ENCODE measurements at regions not wholly inside any gene's neighbourhood (a gene's known extent, or its start where the extent isn't known, plus 50 kb on each side); places are given as distances from the start of the nearest gene placed in this dataset.

DNA sequence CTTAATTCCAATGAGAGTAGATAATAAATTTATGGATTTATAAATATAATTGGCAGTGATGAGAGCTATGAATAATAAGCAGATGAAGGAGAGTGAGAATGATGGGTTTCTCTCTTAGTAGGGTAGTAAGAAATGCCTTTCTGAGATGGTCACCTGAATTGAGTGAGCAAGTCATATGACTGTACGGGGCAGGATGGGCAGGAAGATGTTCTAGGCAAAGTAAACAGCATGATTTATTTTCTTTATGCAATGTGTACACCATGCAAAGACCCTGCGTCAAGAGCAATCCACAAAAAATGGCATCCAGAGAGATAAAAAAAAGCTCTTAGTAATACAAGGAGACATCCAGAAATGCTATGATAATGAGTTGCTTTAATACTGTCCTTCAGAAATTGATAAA, 409.9 kb downstream of the HLX start:
- no peak for DNase-seq (ENCODE audit: low spot score)
- Mint-ChIP-seq H3K27me3 (ENCODE audit: low read depth) (no peaks in the 10 kb centered on the region), H3K4me3 (no peak overlapping the region), H3K4me1 (ENCODE audit: low read depth) (no peaks in the 10 kb centered on the region), H3K36me3 (ENCODE audit: low read depth) (no peaks in the 10 kb centered on the region), H3K27ac (no peak overlapping the region), H3K9me3 (no peaks in the 10 kb centered on the region)

DNA sequence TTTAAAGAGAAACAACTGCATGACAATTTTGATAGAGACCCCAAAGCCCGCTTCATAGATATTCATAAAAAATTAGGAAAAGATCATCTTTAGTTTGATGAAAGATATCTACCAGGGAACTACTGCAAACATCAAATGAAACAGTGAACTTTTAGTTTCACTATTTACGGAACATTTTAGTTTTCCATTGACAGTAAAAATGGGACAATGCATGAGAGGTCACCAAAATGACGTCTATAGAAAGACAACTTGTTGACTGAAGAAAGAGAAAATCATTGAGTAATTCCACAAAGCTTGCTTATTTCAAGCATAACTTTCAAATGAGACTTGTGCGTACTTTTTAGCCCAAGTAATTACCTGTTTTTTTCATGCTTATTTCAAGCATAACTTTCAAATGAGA, 411.4 kb downstream of the HLX start:
- no peak overlapping the region for H3K27ac Mint-ChIP-seq
- H3K9me3 Mint-ChIP-seq, result no peaks in the 10 kb centered on the region
- H3K36me3 Mint-ChIP-seq (ENCODE audit: low read depth), result no peaks in the 10 kb centered on the region
- H3K27me3 Mint-ChIP-seq (ENCODE audit: low read depth), result no peaks in the 10 kb centered on the region
- no peaks in the 10 kb centered on the region for H3K4me1 Mint-ChIP-seq (ENCODE audit: low read depth)
- DNase-seq (ENCODE audit: low spot score), result no peak
- H3K4me3 Mint-ChIP-seq, result no peak overlapping the region

DNA sequence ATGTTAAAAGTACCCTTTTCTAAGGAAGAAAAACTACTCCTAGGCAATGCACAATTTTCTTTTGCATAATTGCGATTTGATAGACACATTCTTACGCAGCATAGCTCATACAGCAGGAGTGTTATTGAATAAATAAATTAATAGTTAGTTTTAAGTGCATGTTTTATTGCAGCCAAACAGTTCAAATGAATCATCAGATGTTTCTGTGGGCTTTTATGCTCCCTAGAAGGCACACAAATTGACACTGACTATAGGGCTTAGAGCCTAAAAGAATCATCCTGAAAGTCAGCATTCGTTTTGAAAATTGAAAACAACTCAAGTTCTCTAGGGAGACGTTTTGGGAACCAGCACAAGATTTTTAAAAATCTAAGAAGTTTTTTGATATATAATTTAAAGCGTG, 411.9 kb downstream of the HLX start:
- H3K27me3 Mint-ChIP-seq (ENCODE audit: low read depth), result no peaks in the 10 kb centered on the region
- no peaks in the 10 kb centered on the region for H3K9me3 Mint-ChIP-seq
- no peak for DNase-seq (ENCODE audit: low spot score)
- no peak overlapping the region for H3K27ac Mint-ChIP-seq
- no peaks in the 10 kb centered on the region for H3K4me1 Mint-ChIP-seq (ENCODE audit: low read depth)
- H3K4me3 Mint-ChIP-seq, result no peak overlapping the region
- H3K36me3 Mint-ChIP-seq (ENCODE audit: low read depth), result no peaks in the 10 kb centered on the region

DNA sequence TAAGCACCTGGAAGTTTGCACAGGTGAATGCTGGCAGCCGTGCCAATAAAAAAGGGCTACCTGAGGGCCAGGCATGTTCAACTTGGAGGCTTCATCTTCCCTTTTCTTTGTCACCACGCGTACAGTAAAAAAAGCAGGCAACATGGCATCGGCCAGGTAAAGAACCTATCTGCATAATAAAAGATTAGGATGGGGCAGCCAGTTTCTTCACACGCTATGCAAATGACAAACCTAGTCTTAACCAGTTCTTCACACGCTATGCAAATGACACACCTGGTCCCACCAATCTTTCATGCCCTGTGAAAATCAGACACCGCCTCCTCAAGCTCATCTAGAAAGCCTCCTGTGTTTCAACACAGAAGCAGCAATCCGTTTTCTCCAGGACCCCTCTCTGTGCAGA, 413.4 kb downstream of the HLX start:
- H3K27me3 Mint-ChIP-seq (ENCODE audit: low read depth), result no peaks in the 10 kb centered on the region
- DNase-seq (ENCODE audit: low spot score), result no peak
- no peaks in the 10 kb centered on the region for H3K9me3 Mint-ChIP-seq
- no peak overlapping the region for H3K4me3 Mint-ChIP-seq
- no peaks in the 10 kb centered on the region for H3K4me1 Mint-ChIP-seq (ENCODE audit: low read depth)
- no peak overlapping the region for H3K27ac Mint-ChIP-seq
- no peaks in the 10 kb centered on the region for H3K36me3 Mint-ChIP-seq (ENCODE audit: low read depth)

DNA sequence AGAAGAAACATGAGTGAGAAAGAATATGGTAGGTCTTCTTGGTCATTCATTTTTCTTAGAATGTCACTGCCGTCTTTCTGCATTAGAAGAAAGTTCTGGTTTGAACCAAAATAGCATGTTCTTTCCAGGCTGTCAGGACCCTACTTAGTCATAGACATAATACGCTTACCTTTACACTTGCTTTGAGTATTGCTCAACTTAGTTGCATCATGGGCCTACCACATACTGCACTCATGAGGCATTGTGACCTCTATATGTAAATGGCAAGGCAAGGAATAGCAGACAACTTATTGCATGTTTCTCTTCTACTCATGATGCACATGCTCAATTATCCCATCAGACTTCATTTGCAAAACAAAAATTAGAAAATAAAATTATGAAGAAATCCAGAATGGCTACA, 415.0 kb downstream of the HLX start:
- Mint-ChIP-seq H3K27me3 (ENCODE audit: low read depth) (no peaks in the 10 kb centered on the region), H3K36me3 (ENCODE audit: low read depth) (no peaks in the 10 kb centered on the region), H3K27ac (no peak overlapping the region), H3K4me3 (no peak overlapping the region), H3K4me1 (ENCODE audit: low read depth) (no peaks in the 10 kb centered on the region), H3K9me3 (no peaks in the 10 kb centered on the region)
- DNase-seq (ENCODE audit: low spot score), result no peak

DNA sequence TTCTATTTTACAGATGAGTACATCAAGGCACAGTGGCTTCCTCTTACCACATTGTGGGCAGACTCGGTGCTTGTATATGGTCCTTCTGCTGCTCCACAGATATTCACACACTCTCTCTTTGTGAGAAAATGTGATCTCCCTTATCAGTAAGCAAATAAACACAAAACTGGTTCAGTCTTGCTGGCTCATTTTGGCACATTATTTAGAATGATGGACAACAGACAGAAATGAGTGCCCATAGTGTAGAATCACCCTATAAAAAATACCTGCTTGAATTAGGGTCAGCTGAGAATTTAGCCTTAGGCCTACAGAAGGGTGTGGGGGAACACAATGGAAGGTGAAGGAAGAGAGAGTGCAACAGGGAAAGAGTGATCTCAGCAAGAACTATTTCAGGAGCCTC, 423.1 kb downstream of the HLX start:
- Mint-ChIP-seq H3K4me3 (no peak overlapping the region), H3K27me3 (ENCODE audit: low read depth) (peaks cover 3% of the 10 kb centered on the region), H3K9me3 (no peaks in the 10 kb centered on the region), H3K4me1 (ENCODE audit: low read depth) (no peaks in the 10 kb centered on the region), H3K27ac (no peak overlapping the region), H3K36me3 (ENCODE audit: low read depth) (no peaks in the 10 kb centered on the region)
- DNase-seq (ENCODE audit: low spot score), result no peak

DNA sequence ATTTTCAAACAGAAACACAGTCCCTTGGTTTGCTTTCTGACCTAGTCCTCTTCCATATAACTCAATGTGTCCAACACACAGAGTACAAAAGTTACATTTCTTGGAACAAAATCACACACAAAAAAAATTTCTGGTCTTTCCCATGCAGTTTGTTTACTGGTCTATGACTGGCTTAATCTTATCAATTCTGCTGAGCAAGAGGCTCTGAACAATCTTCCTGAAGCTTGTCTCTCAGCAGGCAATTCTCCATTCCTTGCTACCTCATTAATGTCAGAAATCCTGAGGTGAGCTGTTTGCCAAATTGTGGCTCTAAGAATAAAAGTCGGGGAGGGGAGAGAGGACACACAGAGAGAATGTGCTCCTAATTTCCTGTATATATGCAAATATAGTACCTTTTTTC, 423.6 kb downstream of the HLX start:
- no peaks in the 10 kb centered on the region for H3K36me3 Mint-ChIP-seq (ENCODE audit: low read depth)
- H3K27me3 Mint-ChIP-seq (ENCODE audit: low read depth), result peaks cover 3% of the 10 kb centered on the region
- no peak overlapping the region for H3K27ac Mint-ChIP-seq
- H3K4me1 Mint-ChIP-seq (ENCODE audit: low read depth), result no peaks in the 10 kb centered on the region
- H3K4me3 Mint-ChIP-seq, result no peak overlapping the region
- H3K9me3 Mint-ChIP-seq, result no peaks in the 10 kb centered on the region
- no peak for DNase-seq (ENCODE audit: low spot score)

DNA sequence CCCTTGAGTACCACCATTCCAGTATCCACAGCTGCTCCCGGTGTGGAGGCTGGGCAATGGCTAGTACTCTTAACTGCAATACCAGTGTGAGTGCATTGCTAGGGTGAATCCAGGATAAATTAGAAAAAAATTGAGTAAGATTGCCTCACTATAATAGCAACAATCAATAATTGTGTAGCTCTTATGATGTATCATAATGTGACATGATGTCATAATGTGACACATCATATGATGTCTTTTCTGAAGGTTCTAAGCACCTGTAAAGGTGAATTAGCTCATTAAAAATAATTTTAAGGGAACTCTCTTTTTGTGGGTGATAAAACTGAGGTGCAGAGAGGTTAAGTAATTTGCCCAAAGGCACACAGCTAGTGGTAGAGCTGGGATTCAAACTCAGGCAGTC, 424.4 kb downstream of the HLX start:
- no peaks in the 10 kb centered on the region for H3K4me1 Mint-ChIP-seq (ENCODE audit: low read depth)
- H3K27me3 Mint-ChIP-seq (ENCODE audit: low read depth), result peaks cover 3% of the 10 kb centered on the region
- H3K4me3 Mint-ChIP-seq, result no peak overlapping the region
- DNase-seq (ENCODE audit: low spot score), result no peak
- H3K36me3 Mint-ChIP-seq (ENCODE audit: low read depth), result no peaks in the 10 kb centered on the region
- no peak overlapping the region for H3K27ac Mint-ChIP-seq
- no peaks in the 10 kb centered on the region for H3K9me3 Mint-ChIP-seq

DNA sequence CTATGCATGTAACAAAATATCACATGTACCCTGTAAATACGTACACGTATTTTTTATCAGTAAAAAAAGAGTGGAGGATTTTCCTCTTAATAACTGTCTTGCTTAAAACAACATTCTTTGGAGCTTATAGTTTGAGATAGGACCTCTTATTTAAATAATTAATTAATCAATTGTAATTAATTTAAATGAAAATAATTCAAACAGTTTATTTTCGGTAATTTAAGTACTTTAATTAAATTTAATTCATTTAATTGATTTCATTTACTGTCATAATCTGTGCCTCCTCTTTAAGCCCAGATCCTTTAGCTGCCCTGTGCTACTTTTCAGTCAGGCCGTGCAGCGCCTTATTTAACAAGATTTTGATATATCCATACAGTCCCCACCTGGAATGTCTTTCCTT, 427.0 kb downstream of the HLX start:
- H3K27me3 Mint-ChIP-seq (ENCODE audit: low read depth), result peaks cover 3% of the 10 kb centered on the region
- no peak overlapping the region for H3K4me3 Mint-ChIP-seq
- no peaks in the 10 kb centered on the region for H3K4me1 Mint-ChIP-seq (ENCODE audit: low read depth)
- no peaks in the 10 kb centered on the region for H3K9me3 Mint-ChIP-seq
- H3K36me3 Mint-ChIP-seq (ENCODE audit: low read depth), result no peaks in the 10 kb centered on the region
- no peak for DNase-seq (ENCODE audit: low spot score)
- H3K27ac Mint-ChIP-seq, result no peak overlapping the region

DNA sequence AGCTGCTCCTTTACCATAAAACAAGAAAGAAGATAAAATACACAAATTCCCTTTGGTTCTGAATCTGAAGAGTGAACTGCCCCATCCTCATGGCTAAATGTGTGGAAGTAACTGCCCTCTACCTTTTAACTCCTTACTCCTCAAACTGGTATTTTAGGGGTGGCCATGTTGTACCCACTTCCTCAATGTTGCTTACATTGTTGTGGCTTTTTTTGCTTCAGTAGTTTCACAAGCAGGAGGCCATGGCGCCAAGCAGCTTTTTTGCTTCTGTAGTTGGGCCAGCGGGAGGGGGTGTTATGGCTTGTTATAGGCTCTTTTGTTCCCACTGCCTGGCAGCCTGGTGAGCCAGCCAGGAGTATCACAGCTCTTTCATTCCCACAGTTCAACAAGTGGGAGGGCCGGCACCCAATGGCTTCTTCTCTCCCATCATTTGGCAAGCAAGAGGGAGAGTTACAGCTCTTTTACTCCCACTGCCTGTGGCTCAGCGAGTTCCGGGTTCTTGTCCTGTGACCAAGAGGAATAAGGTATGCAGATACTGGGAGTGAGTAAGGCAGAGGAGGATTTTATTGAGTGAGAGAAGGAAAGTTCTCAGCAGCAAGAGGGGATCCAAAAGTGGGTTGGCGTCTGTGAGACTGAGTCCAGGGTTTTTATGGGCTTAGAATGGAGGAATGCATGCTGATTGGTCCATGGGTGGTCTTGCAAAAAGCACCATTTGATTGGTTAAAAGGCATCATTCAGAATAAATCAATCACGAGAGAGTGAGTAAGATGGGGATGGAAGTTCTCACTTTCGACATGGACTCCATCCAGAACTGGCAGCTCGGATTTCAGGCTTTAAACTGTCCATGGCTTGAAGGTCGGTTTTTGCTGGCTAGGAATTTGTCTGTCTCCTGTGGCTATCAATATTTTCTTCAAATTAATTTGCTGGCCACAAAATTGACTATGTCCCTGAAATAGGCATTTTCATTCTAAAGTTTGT, 429.6 kb downstream of the HLX start:
- no peak for DNase-seq (ENCODE audit: low spot score)
- Mint-ChIP-seq H3K9me3 (no peaks in the 10 kb centered on the region), H3K4me3 (no peak overlapping the region), H3K27ac (no peak overlapping the region), H3K27me3 (ENCODE audit: low read depth) (no peaks in the 10 kb centered on the region), H3K4me1 (ENCODE audit: low read depth) (no peaks in the 10 kb centered on the region), H3K36me3 (ENCODE audit: low read depth) (no peaks in the 10 kb centered on the region)

DNA sequence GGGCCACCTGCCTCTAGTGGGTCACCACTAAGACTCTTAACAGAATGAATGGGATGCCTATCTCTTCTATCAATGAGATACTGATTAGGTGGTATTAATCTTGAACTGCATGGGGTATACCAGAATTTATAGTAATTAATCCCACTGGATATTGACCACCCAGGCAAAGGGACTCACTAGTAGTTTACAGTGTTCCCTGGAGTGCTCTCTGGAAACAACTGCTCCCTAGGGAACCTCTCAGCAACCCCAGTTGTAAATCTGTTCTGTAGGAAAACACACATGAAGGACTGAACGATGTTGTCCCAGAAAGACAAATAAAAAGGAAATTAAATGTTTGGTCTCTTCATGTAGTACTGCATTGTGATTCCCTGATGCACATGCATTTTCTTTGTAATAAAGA, 430.5 kb downstream of the HLX start:
- H3K9me3 Mint-ChIP-seq, result no peaks in the 10 kb centered on the region
- DNase-seq (ENCODE audit: low spot score), result no peak
- no peak overlapping the region for H3K27ac Mint-ChIP-seq
- H3K4me3 Mint-ChIP-seq, result no peak overlapping the region
- no peaks in the 10 kb centered on the region for H3K4me1 Mint-ChIP-seq (ENCODE audit: low read depth)
- H3K27me3 Mint-ChIP-seq (ENCODE audit: low read depth), result no peaks in the 10 kb centered on the region
- no peaks in the 10 kb centered on the region for H3K36me3 Mint-ChIP-seq (ENCODE audit: low read depth)

DNA sequence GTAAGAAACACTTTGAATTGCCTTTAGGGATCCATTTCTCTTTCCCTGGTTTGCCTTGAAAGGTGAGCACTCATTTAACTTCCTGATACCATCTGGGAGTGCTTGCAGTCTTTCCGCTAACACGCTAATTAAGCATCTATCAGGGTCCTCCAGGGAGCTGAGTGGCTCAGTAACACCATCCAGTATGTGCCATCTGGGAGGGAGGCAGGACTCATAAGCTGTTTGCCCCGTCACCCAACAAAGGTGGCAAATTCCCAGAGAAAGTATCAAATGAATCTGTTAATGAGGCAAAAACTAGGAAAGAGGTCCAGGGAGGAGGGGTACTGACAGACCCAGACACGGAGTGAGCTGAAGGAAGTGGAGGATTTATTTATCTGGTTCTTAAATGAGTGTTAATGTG, 430.9 kb downstream of the HLX start:
- Mint-ChIP-seq H3K4me3 (no peak overlapping the region), H3K4me1 (ENCODE audit: low read depth) (no peaks in the 10 kb centered on the region), H3K27ac (no peak overlapping the region), H3K27me3 (ENCODE audit: low read depth) (no peaks in the 10 kb centered on the region), H3K9me3 (no peaks in the 10 kb centered on the region), H3K36me3 (ENCODE audit: low read depth) (no peaks in the 10 kb centered on the region)
- no peak for DNase-seq (ENCODE audit: low spot score)

DNA sequence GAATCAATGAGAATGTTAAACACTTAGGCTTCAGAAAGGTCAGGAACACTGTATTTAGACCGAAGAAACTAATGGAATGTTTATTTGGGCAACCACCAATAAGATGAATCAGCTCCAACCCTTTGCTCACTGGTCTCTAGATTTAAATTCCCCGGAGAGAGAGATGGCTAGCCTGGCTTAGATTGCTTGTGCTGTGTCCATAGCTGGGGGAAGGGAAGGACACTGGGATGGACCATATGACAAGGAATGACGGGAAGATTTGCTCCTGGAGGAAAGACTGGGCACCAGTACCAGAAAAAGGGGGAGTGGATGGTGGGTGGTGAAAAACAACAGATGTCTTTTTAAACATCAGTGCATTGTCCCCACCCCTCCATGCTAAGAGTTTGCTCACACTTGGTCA, 426.6 kb downstream of the DUSP10 start:
- Mint-ChIP-seq H3K36me3 (ENCODE audit: low read depth) (no peaks in the 10 kb centered on the region), H3K27me3 (ENCODE audit: low read depth) (no peaks in the 10 kb centered on the region), H3K27ac (no peak overlapping the region), H3K4me1 (ENCODE audit: low read depth) (no peaks in the 10 kb centered on the region), H3K4me3 (no peak overlapping the region), H3K9me3 (no peaks in the 10 kb centered on the region)
- no peak for DNase-seq (ENCODE audit: low spot score)

DNA sequence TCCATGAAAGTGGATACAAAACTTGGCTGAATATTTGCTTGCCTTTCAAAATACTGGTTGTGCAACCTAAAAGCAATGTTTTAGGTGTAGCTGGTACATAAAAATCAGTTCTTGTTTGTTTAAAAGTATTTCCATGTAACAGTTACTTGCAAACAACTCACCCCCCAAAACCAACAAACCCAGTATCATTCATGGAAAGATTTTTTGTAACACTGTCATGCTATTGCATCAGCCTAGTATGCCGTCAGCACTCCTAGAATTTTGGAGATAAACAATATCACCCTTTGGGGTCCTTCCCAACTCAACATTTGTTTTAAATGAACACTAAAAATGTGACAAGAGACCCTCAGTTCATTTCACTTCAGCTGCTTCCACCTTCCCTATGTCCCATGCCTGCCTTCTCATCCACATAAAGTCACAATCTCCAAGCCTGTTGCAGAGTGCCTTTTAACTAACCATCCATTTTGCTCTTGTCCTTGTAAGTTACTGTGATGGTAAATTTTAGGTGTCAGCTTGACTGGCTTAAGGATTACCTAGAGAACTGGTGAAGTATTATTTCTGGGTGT, 425.3 kb downstream of the DUSP10 start:
- Mint-ChIP-seq H3K4me1 (ENCODE audit: low read depth) (no peaks in the 10 kb centered on the region), H3K4me3 (no peak overlapping the region), H3K36me3 (ENCODE audit: low read depth) (no peaks in the 10 kb centered on the region), H3K9me3 (no peaks in the 10 kb centered on the region), H3K27me3 (ENCODE audit: low read depth) (no peaks in the 10 kb centered on the region), H3K27ac (no peak overlapping the region)
- no peak for DNase-seq (ENCODE audit: low spot score)

DNA sequence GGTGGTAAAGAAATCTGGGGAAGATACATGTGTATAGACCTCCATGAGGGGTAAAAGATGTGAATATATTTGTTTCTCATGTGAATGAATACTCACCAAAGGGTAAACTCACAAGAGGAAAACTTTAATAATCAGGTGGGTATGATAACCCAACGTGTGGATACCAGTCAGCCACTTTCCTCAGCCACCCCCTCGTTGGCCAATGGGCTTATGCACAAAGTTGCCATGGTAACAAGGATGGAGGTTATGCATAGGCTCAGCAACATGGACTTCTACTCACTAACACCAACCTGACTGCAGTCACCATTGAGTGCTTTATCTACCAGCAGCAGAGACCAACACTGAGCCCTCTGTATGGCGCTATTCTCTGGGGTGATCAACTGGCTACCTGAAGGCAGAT, 424.4 kb downstream of the DUSP10 start:
- no peak for DNase-seq (ENCODE audit: low spot score)
- Mint-ChIP-seq H3K27me3 (ENCODE audit: low read depth) (no peaks in the 10 kb centered on the region), H3K4me3 (no peak overlapping the region), H3K9me3 (no peaks in the 10 kb centered on the region), H3K4me1 (ENCODE audit: low read depth) (no peaks in the 10 kb centered on the region), H3K36me3 (ENCODE audit: low read depth) (no peaks in the 10 kb centered on the region), H3K27ac (no peak overlapping the region)
